Rectal smooth muscle tissue (tissue), 1 donor: ENCODE measurements at regions not wholly inside any gene's neighbourhood (a gene's known extent, or its start where the extent isn't known, plus 50 kb on each side); places are given as distances from the start of the nearest gene placed in this dataset.

ENCODE experiments used
- H3K27ac ChIP-seq: one replicate; pipeline ENCODE4 v1.7.0; 2013; ENCODE audit warnings: low read depth, low read length, inconsistent platforms
- H3K27me3 ChIP-seq: one replicate; pipeline ENCODE4 v1.7.0; 2013; ENCODE audit warnings: low read length; ENCODE audit not compliant: control insufficient read depth, insufficient read depth
- H3K36me3 ChIP-seq: one replicate; pipeline ENCODE4 v1.7.0; 2013; ENCODE audit warnings: low read length; ENCODE audit not compliant: control insufficient read depth, insufficient read depth
- H3K4me1 ChIP-seq: one replicate; pipeline ENCODE4 v1.7.0; 2013; ENCODE audit warnings: low read length; ENCODE audit not compliant: control insufficient read depth, insufficient read depth
- H3K4me3 ChIP-seq: one replicate; pipeline ENCODE4 v1.7.0; 2013; ENCODE audit warnings: low read length
- H3K9ac ChIP-seq: one replicate; pipeline ENCODE4 v1.7.0; 2013; ENCODE audit warnings: low read length

DNA sequence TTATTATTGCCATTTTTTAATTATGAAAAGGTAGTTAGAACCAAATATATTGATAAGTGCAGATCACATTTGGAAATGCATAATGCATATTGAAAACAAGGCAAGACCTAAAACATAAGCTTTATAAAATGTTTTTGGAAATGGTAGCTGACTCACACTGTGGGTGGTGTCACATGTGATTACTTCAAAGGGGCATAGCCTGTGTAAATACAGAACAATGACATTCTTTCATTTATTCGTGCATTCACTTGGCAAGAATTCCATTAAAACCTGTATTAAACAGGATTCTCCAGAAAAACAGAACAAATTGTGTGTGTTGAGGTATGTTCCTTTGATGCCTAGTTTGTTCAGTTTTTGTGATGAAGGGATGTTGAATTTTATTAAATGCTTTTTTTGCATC is 427.3 kb upstream of the ST6GAL2 start:
- no peaks in the 10 kb centered on the region for H3K36me3 ChIP-seq
- no peak overlapping the region for H3K27ac ChIP-seq
- no peaks in the 10 kb centered on the region for H3K4me1 ChIP-seq
- H3K4me3 ChIP-seq: no peak overlapping the region
- no peaks in the 10 kb centered on the region for H3K27me3 ChIP-seq
- no peak overlapping the region for H3K9ac ChIP-seq

DNA sequence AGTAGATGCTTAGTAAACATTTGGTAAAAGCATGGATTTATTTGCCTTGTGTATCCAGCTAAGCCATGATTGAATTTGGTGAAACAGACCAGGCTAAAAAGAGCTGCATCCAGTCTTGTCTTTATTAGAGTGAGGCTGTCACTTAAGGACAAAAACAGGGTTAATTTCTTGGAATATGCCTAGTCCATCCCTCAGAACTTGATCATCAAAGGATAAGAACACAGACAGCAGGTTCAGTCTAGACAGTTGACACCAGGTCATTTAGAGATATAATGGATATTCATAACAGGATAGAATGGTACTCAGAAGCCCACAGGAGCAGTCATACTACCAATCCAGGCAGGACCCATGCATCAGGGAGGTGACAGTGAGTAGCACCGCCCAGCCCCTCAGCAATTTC is 434.9 kb upstream of the ST6GAL2 start:
- Histone ChIP-seq H3K36me3 (no peaks in the 10 kb centered on the region), H3K27ac (no peak overlapping the region), H3K27me3 (no peaks in the 10 kb centered on the region), H3K4me3 (no peak overlapping the region), H3K4me1 (no peaks in the 10 kb centered on the region), H3K9ac (no peak overlapping the region)

DNA sequence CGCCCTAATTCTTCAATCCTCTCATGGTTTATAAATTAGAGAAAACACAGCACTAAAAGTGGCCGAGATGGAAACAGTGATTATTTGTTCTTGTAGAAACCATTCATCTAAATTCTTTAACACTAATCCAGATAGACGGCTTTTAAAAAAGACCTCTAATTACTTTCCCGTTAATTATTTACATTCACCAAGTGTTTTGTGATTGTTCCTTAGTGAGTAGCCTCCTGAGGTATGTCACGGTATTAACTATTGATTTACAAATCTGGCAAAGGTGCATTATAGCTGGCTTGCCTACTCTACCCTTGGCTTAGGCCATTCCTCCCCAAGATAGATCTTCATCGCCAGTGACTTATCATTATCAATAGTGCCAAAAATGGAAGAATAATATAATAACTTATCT is 436.4 kb upstream of the ST6GAL2 start:
- Histone ChIP-seq H3K9ac (no peak overlapping the region), H3K4me1 (no peaks in the 10 kb centered on the region), H3K27me3 (no peaks in the 10 kb centered on the region), H3K36me3 (no peaks in the 10 kb centered on the region), H3K4me3 (no peak overlapping the region), H3K27ac (no peak overlapping the region)

DNA sequence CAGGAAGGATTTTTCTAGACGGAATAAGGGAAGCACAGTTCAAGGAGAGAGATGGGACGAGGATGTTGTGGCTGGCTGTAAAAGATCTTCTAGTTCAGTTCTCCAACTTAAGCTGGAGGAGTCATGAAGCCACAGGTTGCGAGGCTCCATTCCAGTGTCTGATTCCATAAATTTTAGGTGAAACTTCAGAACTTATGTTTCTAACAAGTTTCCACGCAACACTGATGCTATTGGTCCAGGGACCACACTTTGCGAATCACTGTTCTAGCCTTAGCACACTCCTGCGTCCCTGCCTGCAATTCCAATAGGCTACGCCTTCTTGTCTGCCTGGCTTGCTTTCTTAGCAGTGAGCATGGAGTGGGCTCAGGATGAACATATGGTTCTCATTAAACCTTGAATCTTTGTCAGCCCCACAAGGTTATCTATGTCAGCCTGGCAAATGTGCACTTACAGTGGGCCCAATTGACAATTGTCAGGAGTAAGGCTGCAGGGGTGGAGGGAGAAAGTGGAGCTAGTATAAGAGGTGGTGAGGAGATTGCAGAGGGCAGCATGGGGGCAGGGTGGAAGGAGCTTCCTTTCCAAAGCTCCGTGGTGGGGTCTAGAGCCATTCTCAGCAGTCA is 438.1 kb upstream of the ST6GAL2 start:
- Histone ChIP-seq H3K27me3 (no peaks in the 10 kb centered on the region), H3K27ac (no peak overlapping the region), H3K9ac (no peak overlapping the region), H3K36me3 (no peaks in the 10 kb centered on the region), H3K4me3 (no peak overlapping the region), H3K4me1 (no peaks in the 10 kb centered on the region)

DNA sequence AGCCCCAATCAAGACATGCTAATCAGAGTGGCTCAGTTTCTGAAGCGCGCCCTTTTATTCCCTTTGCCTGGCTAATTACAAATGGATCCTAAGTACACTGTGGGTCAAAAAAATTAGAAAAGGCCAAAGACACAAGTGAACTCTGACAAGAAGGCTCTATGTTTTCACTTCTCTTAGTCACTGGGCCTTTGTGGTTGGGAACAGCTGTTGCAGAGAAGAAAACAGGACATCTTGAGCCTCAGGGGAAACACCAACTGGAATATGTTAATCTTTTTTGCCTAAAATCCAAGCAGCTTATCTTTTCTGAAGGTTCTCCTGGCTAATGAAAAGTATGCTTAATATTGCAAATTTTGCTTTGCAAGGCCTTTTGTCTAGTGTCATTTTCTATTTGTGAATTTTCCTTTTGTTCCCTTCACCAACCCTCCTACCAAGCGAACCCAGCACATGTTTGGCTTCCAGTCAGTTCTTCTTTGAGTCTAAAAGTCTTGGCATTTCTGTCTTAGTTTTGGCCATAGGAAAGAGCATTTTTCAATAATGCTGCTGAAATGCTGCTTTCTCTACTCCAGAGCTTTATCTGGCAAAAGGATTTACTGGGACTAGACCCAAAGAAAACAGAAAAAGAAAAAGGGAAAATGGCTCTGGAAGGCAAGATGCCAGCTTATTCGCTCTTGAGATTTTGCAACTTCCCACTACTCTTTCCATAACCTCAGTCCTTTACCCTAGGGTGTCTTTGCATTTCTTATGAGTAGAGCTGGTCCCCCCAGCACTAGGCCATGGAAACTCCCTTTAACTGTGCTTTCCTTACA is 440.2 kb upstream of the ST6GAL2 start:
- Histone ChIP-seq H3K27ac (no peak overlapping the region), H3K9ac (no peak overlapping the region), H3K4me3 (no peak overlapping the region), H3K36me3 (no peaks in the 10 kb centered on the region), H3K4me1 (no peaks in the 10 kb centered on the region), H3K27me3 (no peaks in the 10 kb centered on the region)

DNA sequence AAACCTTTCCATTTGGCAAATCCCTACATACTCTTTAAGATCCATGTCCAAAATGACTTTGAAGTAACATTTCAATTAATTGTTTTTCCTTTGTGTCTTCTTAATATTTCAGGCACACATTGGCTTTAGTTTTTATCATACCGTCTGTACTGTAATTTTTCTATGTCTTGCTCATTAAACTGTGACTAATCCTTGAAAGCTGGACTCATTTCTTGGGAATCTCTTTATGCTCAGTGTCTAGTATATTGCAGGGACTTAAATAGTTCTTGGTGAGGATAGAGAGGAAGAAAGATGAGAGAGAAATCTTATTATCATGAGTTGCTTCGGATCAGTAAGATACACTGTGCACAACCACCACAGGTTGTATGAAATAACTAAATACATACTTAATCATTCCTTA is 448.3 kb upstream of the ST6GAL2 start:
- no peak overlapping the region for H3K9ac ChIP-seq
- H3K27me3 ChIP-seq: no peaks in the 10 kb centered on the region
- no peaks in the 10 kb centered on the region for H3K36me3 ChIP-seq
- H3K4me3 ChIP-seq: no peak overlapping the region
- H3K27ac ChIP-seq: no peak overlapping the region
- H3K4me1 ChIP-seq: no peaks in the 10 kb centered on the region

DNA sequence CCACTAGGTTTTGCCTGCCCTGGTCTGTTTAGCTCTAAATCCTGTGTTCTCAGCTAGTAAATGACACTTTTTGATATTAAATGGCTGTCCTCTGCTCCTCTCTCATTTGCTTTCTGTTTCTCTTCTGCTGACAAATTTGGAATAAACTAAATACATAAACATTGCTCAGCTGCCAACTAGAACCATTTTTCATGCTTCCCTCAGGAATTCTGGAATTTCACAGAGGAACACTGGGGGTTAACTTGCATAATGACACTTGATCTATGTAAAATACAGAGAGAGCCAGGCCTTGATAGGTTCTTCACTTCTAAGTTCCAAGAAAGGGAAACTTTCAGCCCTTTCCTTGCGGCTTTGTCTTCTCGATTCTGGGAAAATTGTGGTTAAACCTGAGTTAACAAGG is 450.6 kb upstream of the ST6GAL2 start:
- Histone ChIP-seq H3K4me3 (no peak overlapping the region), H3K36me3 (no peaks in the 10 kb centered on the region), H3K27me3 (no peaks in the 10 kb centered on the region), H3K9ac (no peak overlapping the region), H3K4me1 (no peaks in the 10 kb centered on the region), H3K27ac (no peak overlapping the region)

DNA sequence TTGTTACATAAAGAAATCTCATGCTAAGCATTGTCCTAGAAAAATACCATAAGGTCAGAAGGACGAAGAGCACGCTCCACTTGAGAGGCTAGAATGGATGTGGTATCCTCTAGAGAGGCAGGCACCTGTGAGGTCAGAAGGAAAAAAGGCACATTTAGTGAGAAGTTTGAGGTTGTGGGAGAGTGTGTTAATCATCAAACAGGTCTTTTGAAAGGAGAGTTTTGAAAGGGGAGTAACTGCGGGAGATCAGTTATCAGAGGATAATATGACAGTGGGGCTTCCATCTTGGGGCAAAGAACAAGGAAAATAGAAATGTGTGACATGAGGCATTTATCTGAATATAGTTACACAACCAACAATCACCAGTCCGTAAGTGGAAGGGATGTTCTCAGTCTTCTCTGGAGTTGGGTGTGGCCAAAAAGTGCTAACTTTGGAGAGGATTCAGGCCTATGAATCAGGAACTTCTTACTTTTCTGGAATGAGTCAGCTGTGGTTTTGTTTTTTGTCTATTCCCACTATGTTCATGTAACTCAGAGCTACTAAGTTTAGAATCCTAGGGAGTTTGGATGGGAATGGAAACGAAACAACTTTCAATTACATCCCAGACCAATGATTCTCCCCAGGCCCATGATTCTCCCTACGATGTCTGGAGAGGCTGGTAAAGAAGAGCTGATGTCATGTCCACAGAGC is 451.4 kb upstream of the ST6GAL2 start:
- H3K27ac ChIP-seq: no peak overlapping the region
- no peaks in the 10 kb centered on the region for H3K27me3 ChIP-seq
- no peak overlapping the region for H3K9ac ChIP-seq

DNA sequence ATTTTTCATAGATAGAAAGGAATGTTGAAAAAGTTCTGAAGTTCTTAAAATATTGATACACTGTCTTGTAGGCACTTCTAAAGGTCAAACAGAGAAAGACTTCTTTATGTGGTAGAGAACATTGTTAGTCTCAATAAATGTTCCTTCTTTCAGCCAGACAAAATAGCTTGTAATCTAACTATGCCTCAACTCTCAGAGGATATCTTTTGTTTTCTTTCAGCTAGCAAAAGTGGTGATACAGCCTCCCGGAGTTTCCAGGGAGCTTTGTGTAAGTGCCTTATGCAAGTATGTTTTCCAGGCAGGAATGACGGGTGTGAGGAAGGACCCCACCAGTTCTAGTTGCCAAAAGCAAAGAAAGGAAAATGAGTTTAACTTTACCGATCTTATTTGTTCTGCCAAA is 452.1 kb upstream of the ST6GAL2 start:
- H3K4me1 ChIP-seq: no peaks in the 10 kb centered on the region
- H3K27me3 ChIP-seq: no peaks in the 10 kb centered on the region
- H3K27ac ChIP-seq: no peak overlapping the region
- no peaks in the 10 kb centered on the region for H3K36me3 ChIP-seq
- H3K9ac ChIP-seq: no peak overlapping the region
- no peak overlapping the region for H3K4me3 ChIP-seq

More for the DNA sequence above, 451.4 kb upstream of the ST6GAL2 start:
- Histone ChIP-seq H3K4me1 (no peaks in the 10 kb centered on the region), H3K4me3 (no peak overlapping the region), H3K36me3 (no peaks in the 10 kb centered on the region)

DNA sequence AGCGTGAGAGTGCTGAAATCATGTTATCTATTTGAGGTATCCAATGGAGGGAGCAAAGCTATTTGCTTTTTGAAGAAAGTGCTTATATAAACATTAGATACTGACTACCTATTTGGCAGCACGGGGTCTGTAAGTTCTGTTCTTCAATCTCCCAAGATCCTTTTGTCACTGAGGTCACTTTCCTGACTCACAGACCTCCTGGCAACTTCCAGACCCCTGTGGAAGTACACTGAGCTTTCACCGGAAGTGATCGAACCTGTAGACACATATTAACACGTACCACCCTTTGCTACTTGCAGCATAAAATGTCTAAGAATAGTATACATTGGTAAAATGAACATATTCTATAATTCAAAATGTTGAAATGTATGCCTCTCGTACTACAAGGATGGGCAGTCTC is 452.6 kb upstream of the ST6GAL2 start:
- Histone ChIP-seq H3K27me3 (no peaks in the 10 kb centered on the region), H3K36me3 (no peaks in the 10 kb centered on the region), H3K4me3 (no peak overlapping the region), H3K27ac (no peak overlapping the region), H3K9ac (no peak overlapping the region), H3K4me1 (no peaks in the 10 kb centered on the region)

DNA sequence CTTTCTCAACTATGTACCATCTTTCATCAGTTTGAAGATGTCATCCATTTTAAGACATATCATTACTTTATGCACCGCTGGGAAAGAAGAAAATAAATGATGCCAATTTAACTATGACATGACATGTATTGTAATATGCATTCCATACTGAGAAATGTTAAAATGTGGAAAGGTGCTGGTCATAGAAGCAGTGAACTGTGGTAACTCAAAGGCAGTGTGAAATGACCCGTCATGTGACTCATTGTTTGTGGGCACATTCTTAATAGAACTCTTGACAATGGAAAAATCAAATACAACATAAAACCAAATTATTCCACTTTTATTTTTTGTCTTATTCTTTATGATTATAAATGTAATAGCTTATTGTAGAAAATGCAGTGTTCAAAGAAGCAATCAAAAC is 455.0 kb upstream of the ST6GAL2 start:
- Histone ChIP-seq H3K9ac (no peak overlapping the region), H3K4me1 (no peaks in the 10 kb centered on the region), H3K4me3 (no peak overlapping the region), H3K36me3 (no peaks in the 10 kb centered on the region), H3K27ac (no peak overlapping the region), H3K27me3 (no peaks in the 10 kb centered on the region)

DNA sequence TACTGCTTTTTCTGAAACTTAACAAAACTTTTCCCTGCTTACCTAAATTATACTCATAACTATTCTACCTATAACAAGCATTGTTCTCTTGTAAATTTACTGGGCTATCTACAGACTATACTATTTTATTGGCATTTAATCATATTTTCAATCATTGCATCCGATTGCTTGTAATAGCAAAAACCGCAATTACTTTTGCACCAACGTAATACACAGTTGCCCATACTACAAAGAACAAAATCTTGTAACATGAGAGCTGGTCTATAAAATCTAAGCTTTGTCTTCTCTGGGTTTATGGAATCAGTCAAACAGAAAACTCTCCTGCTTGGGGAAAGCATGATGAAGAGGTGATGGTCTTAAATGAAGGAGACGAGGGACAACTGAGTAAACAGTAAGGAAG is 463.4 kb upstream of the ST6GAL2 start:
- Histone ChIP-seq H3K9ac (no peak overlapping the region), H3K4me3 (no peak overlapping the region), H3K4me1 (no peaks in the 10 kb centered on the region), H3K36me3 (no peaks in the 10 kb centered on the region), H3K27ac (no peak overlapping the region), H3K27me3 (no peaks in the 10 kb centered on the region)
